Activated T-cell treated with anti-CD3 and anti-CD28 coated beads for 48 hours (primary cell): ENCODE measurements at regions not wholly inside any gene's neighbourhood (a gene's known extent, or its start where the extent isn't known, plus 50 kb on each side); places are given as distances from the start of the nearest gene placed in this dataset.

Experiments
- DNase-seq: peaks from one replicate; pipeline ENCODE4 v3.0.0-alpha.2; 2020; ENCODE audit warnings: low read depth

DNA sequence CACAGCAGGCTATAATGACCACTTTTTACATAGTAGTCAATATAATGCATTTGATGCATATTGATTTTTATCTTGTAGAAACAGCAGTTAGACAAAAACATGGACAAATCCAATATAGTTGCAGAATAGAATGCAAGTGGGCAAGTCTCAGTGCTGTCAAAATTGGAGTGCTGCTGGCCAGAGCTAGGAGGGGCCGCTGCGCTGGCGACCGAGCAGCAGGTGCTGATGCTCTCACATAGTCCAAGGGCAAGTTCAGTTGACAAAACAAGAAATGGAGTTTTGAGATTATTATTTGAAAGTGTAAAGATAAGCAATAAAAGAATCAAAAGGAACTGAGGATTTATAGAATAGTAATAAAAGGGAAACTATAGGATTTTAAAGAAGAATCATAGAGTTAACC lies 60.6 kb upstream of the CDK20 start:
- no peak for DNase-seq

DNA sequence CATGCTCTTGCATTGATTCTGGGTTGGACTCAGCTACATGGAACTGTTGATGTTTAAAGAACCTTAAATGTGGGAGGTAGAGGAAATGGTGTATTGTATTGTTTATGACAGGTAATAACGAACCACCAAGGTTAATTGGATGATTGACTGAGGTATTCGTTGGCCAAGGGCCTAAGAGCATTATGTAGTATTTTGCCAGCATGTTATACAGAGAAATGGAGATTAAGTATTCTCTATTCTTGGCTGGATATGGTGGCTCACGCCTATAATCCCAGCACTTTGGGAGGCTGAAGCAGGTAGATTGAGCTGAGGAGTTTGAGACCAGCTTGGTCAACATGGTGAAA lies 59.0 kb upstream of the CDK20 start:
- no peak for DNase-seq

DNA sequence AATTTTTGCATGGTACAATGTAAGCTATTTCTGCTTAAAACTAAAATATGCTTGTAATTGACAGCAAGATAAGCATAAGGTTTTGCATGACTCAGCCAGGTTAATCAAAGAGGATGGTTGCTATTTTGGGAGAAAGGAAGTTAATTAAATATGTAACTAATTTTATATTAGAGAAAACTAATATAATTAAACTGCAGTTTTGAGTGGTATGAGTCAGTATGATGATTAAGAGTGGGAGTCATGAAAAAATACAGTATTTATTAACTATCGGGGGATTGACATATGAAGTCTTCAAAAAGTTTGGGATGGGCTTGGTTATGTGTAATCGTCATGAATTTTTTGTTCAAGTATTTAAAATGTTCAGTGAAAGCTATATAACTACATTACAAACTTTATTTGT lies 54.0 kb upstream of the CDK20 start:
- DNase-seq: no peak

DNA sequence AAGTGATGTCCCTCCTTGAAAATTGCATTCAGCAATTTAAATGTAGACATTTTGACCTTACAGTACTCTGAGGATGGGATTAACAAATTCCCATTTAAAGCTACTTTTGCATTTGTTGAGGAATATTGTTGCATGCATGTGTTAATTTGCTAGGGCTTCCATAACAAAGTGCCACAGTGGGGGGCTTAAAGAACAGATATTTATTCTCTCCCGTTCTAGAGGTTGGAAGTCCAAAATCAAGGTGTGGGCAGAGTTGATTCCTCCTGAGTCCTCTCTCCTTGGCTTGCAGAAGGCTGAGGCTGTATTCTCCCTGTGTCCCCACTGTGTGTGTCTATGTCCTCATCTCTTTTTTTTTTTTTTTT lies 51.8 kb upstream of the CDK20 start:
- no peak for DNase-seq

DNA sequence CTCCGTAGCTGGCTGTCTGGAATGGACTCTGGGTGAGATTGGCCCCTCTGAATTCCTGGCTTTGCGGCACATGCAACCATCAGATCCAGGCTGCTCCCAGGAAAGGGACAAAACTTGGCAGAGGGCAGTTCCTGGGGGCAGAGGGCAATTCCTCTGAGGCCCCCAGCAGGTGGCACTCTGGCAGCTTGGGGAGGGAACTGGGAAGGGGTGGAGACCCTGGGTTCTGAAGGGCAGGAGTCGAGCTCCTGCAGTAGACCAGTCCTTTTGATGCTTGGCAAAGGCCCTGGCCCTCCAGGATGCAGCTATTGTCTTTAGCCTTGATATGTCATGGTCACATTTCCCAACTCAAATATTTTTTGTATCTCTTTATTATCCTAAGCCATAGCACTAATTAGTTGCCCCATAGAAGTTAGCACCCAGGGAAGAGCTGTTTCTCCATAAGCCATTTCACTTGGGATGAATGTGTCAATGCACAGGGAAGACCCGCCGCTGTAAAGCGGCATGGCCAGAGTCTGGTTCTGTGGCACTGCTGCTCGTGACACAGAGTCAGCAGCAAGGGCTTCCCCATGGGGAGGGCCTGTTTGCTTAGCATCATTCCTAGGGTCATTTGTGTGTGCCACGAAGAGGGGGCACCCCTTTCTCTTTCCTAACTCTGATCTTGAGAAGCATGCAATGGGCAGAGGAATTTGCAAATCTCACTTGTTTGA lies 51.2 kb upstream of the CDK20 start:
- DNase-seq: no peak

DNA sequence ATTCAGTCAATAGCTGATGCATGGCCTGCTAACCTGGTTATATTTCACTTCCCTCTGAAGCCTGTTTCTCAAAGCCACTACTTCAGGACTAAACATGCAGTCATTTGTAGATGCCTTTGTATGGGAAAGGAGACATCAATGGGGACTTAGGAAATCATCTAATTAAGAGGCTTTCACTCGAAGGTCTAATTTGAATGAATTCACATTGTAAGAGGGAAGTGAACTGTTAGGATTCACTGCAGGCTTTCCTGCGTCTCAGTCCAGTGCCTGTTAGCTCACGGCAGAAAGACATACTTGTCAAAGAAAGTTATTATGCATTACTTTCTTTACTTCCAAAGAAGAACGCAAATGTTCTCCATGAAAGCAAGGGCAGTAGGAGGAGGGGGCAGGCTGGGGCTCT lies 50.6 kb upstream of the CDK20 start:
- DNase-seq: no peak
